NCI-H2227 treated with DMSO at 0.1 percent for 48 hours (cell line): ENCODE measurements at regions not wholly inside any gene's neighbourhood (a gene's known extent, or its start where the extent isn't known, plus 50 kb on each side); places are given as distances from the start of the nearest gene placed in this dataset.
A peak's percentile ranks its signal among the peaks of the same experiment; 100 is the strongest.

Source experiments
- DNase-seq: peaks from one replicate; lab custom pipeline; 2025; lab: John Stamatoyannopoulos, UW

- no peak for DNase-seq
Measured at GRCh38 chr15:61624950-61625349, 395.8 kb upstream of the RORA start.

GRCh38 chr15:61623746-61624145 lies 394.6 kb upstream of the RORA start:
- DNase-seq, result no peak

- DNase-seq, result no peak
Measured at GRCh38 chr15:61621865-61622264, 392.8 kb upstream of the RORA start.

- DNase-seq, result peak; percentile 3
Measured at GRCh38 chr15:61621146-61621545, 392.0 kb upstream of the RORA start.

- no peak for DNase-seq
Measured at GRCh38 chr15:61620151-61620550, 391.0 kb upstream of the RORA start.

- no peak for DNase-seq
Measured at GRCh38 chr15:61613729-61614128, 384.6 kb upstream of the RORA start.

- no peak for DNase-seq
Measured at GRCh38 chr15:61613138-61613537, 384.0 kb upstream of the RORA start.

GRCh38 chr15:61612111-61612510 lies 383.0 kb upstream of the RORA start:
- no peak for DNase-seq

GRCh38 chr15:61605343-61605742 lies 376.2 kb upstream of the RORA start:
- DNase-seq, result peak; percentile 65

GRCh38 chr15:61598655-61599054 lies 369.6 kb upstream of the RORA start:
- DNase-seq, result peak; percentile 1

- DNase-seq, result no peak
Measured at GRCh38 chr15:61584410-61584809, 355.3 kb upstream of the RORA start.

- no peak for DNase-seq
Measured at GRCh38 chr15:61582092-61582491, 353.0 kb upstream of the RORA start.

- DNase-seq, result no peak
Measured at GRCh38 chr15:61575597-61575996, 346.5 kb upstream of the RORA start.

GRCh38 chr15:61571026-61571425 lies 341.9 kb upstream of the RORA start:
- no peak for DNase-seq

GRCh38 chr15:61564785-61565184 lies 335.7 kb upstream of the RORA start:
- no peak for DNase-seq

- DNase-seq, result no peak
Measured at GRCh38 chr15:61558172-61559136, 329.4 kb upstream of the RORA start.

- DNase-seq, result no peak
Measured at GRCh38 chr15:61556037-61556648, 327.0 kb upstream of the RORA start.

GRCh38 chr15:61549727-61550126 lies 320.6 kb upstream of the RORA start:
- no peak for DNase-seq

GRCh38 chr15:61545763-61546162 lies 316.7 kb upstream of the RORA start:
- DNase-seq, result no peak

GRCh38 chr15:61541516-61541915 lies 312.4 kb upstream of the RORA start:
- DNase-seq, result no peak

- no peak for DNase-seq
Measured at GRCh38 chr15:61537337-61537736, 308.2 kb upstream of the RORA start.

GRCh38 chr15:61534986-61535385 lies 305.9 kb upstream of the RORA start:
- DNase-seq, result no peak

- DNase-seq, result no peak
Measured at GRCh38 chr15:61530769-61531168, 301.7 kb upstream of the RORA start.

- no peak for DNase-seq
Measured at GRCh38 chr15:61528581-61528910, 299.4 kb upstream of the RORA start.
